ENCODE measurements at regions not wholly inside any gene's neighbourhood (a gene's known extent, or its start where the extent isn't known, plus 50 kb on each side); places are given as distances from the start of the nearest gene placed in this dataset.

- TF ChIP-seq CTCF (IDR thresholded peaks at IDR 0.05; ENCODE audit: insufficient read depth, low read length) (no peak), POLR2AphosphoS5 (IDR thresholded peaks at IDR 0.05; ENCODE audit: low read depth) (no peak)
- TF ChIP-seq, protein P1, sequence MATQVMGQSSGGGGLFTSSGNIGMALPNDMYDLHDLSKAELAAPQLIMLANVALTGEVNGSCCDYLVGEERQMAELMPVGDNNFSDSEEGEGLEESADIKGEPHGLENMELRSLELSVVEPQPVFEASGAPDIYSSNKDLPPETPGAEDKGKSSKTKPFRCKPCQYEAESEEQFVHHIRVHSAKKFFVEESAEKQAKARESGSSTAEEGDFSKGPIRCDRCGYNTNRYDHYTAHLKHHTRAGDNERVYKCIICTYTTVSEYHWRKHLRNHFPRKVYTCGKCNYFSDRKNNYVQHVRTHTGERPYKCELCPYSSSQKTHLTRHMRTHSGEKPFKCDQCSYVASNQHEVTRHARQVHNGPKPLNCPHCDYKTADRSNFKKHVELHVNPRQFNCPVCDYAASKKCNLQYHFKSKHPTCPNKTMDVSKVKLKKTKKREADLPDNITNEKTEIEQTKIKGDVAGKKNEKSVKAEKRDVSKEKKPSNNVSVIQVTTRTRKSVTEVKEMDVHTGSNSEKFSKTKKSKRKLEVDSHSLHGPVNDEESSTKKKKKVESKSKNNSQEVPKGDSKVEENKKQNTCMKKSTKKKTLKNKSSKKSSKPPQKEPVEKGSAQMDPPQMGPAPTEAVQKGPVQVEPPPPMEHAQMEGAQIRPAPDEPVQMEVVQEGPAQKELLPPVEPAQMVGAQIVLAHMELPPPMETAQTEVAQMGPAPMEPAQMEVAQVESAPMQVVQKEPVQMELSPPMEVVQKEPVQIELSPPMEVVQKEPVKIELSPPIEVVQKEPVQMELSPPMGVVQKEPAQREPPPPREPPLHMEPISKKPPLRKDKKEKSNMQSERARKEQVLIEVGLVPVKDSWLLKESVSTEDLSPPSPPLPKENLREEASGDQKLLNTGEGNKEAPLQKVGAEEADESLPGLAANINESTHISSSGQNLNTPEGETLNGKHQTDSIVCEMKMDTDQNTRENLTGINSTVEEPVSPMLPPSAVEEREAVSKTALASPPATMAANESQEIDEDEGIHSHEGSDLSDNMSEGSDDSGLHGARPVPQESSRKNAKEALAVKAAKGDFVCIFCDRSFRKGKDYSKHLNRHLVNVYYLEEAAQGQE (IDR thresholded peaks at IDR 0.05; ENCODE audit: insufficient replicate concordance, low read depth) = no peak
These were observed 87.3 kb downstream of the TMX1 start for GRCh38 chr14:51327376-51327775.
